Activated T-helper 1 cell treated with anti-CD3 and anti-CD28 coated beads, Interleukin-12 subunit alpha, Interleukin-12 subunit beta, Interleukin-2, Interleukin-4 antibody, amounts not matched to agents 30 ng/mL and 10 ng/mL and 1 ng/mL, durations not matched to agents 14 hours and 24 hours and 36 hours (primary cell): ENCODE measurements at regions not wholly inside any gene's neighbourhood (a gene's known extent, or its start where the extent isn't known, plus 50 kb on each side); places are given as distances from the start of the nearest gene placed in this dataset.
"Not testable (repeated sequence)": the region's sequence is repeated elsewhere in the genome, so short reads cannot be mapped to it uniquely, and the experiment has no call there.

Experiments used
- DNase-seq: peaks from one replicate; pipeline ENCODE4 v3.0.0; 2021; ENCODE audit warnings: low spot score
- H3K27ac Mint-ChIP-seq: one replicate; pipeline ENCODE4 v1.8.0; 2021; ENCODE audit warnings: mild to moderate bottlenecking, mixed read lengths
- H3K27me3 Mint-ChIP-seq: one replicate; pipeline ENCODE4 v1.8.0; 2022; ENCODE audit warnings: mild to moderate bottlenecking, moderate library complexity, mixed read lengths; ENCODE audit not compliant: insufficient read depth
- H3K36me3 Mint-ChIP-seq: one replicate; pipeline ENCODE4 v1.8.0; 2021; ENCODE audit warnings: low read depth, mixed read lengths
- H3K4me1 Mint-ChIP-seq: one replicate; pipeline ENCODE4 v1.8.0; 2021; ENCODE audit warnings: low read depth, mixed read lengths
- H3K4me3 Mint-ChIP-seq: one replicate; pipeline ENCODE4 v1.8.0; 2021; ENCODE audit warnings: mild to moderate bottlenecking, moderate library complexity, mixed read lengths
- H3K9me3 Mint-ChIP-seq: one replicate; pipeline ENCODE4 v1.8.0; 2021; ENCODE audit warnings: mixed read lengths
- intact Hi-C: fragments of 100-400 bp; cut with micrococcal nuclease; formaldehyde crosslinking; loops from one replicate; pipeline ENCODE4 v1.15.1; 2024

- H3K4me3 Mint-ChIP-seq, result no peak overlapping the region
- H3K9me3 Mint-ChIP-seq, result peaks cover 14% of the 10 kb centered on the region
- H3K36me3 Mint-ChIP-seq, result no peaks in the 10 kb centered on the region
- H3K4me1 Mint-ChIP-seq, result no peaks in the 10 kb centered on the region
- no peaks in the 10 kb centered on the region for H3K27me3 Mint-ChIP-seq
- DNase-seq, result no peak
- H3K27ac Mint-ChIP-seq, result no peak overlapping the region
- intact Hi-C loops, result no loop called here
Measured at GRCh38 chr5:8730194-8730593, 815.7 kb downstream of the SEMA5A start.

GRCh38 chr5:8731110-8731509, 814.8 kb downstream of the SEMA5A start:
- DNase-seq, intact Hi-C loops, H3K27me3 Mint-ChIP-seq, H3K36me3 Mint-ChIP-seq, H3K27ac Mint-ChIP-seq, H3K4me3 Mint-ChIP-seq, H3K4me1 Mint-ChIP-seq: not testable (repeated sequence)
- peaks cover 14% of the 10 kb centered on the region for H3K9me3 Mint-ChIP-seq

GRCh38 chr5:8740595-8740994, 805.3 kb downstream of the SEMA5A start:
- intact Hi-C loops, result no loop called here
- Mint-ChIP-seq H3K27ac (no peak overlapping the region), H3K9me3 (peaks cover 4% of the 10 kb centered on the region), H3K36me3 (no peaks in the 10 kb centered on the region), H3K27me3 (no peaks in the 10 kb centered on the region), H3K4me3 (no peak overlapping the region), H3K4me1 (no peaks in the 10 kb centered on the region)
- DNase-seq, result no peak

- peaks cover 16% of the 10 kb centered on the region for H3K9me3 Mint-ChIP-seq
- DNase-seq, result no peak
- H3K36me3 Mint-ChIP-seq, result no peaks in the 10 kb centered on the region
Measured at GRCh38 chr5:8749556-8749955, 796.3 kb downstream of the SEMA5A start.

GRCh38 chr5:8750100-8750499, 795.8 kb downstream of the SEMA5A start:
- no peak overlapping the region for H3K27ac Mint-ChIP-seq
- DNase-seq, result no peak
- H3K4me3 Mint-ChIP-seq, result no peak overlapping the region
- intact Hi-C loops, result no loop called here
- no peaks in the 10 kb centered on the region for H3K36me3 Mint-ChIP-seq
- peaks cover 16% of the 10 kb centered on the region for H3K9me3 Mint-ChIP-seq
- no peaks in the 10 kb centered on the region for H3K4me1 Mint-ChIP-seq
- no peaks in the 10 kb centered on the region for H3K27me3 Mint-ChIP-seq

More at GRCh38 chr5:8749556-8749955, 796.3 kb downstream of the SEMA5A start:
- no peak overlapping the region for H3K27ac Mint-ChIP-seq
- no peaks in the 10 kb centered on the region for H3K27me3 Mint-ChIP-seq
- no peaks in the 10 kb centered on the region for H3K4me1 Mint-ChIP-seq
- no peak overlapping the region for H3K4me3 Mint-ChIP-seq
- intact Hi-C loops, result no loop called here

GRCh38 chr5:8751971-8752370, 793.9 kb downstream of the SEMA5A start:
- Mint-ChIP-seq H3K27me3 (no peaks in the 10 kb centered on the region), H3K27ac (no peak overlapping the region), H3K4me1 (no peaks in the 10 kb centered on the region), H3K36me3 (no peaks in the 10 kb centered on the region), H3K4me3 (no peak overlapping the region), H3K9me3 (peaks cover 18% of the 10 kb centered on the region)
- intact Hi-C loops, result no loop called here
- no peak for DNase-seq

GRCh38 chr5:8752595-8752994, 793.3 kb downstream of the SEMA5A start:
- no peaks in the 10 kb centered on the region for H3K4me1 Mint-ChIP-seq
- H3K27ac Mint-ChIP-seq, result no peak overlapping the region
- peaks cover 15% of the 10 kb centered on the region for H3K9me3 Mint-ChIP-seq
- no peak for DNase-seq
- H3K4me3 Mint-ChIP-seq, result no peak overlapping the region
- no peaks in the 10 kb centered on the region for H3K27me3 Mint-ChIP-seq
- intact Hi-C loops, result no loop called here
- no peaks in the 10 kb centered on the region for H3K36me3 Mint-ChIP-seq

GRCh38 chr5:8756498-8757084, 789.3 kb downstream of the SEMA5A start:
- Mint-ChIP-seq H3K27me3 (no peaks in the 10 kb centered on the region), H3K4me1 (no peaks in the 10 kb centered on the region), H3K36me3 (no peaks in the 10 kb centered on the region), H3K9me3 (peaks cover 37% of the 10 kb centered on the region), H3K27ac (no peak overlapping the region), H3K4me3 (no peak overlapping the region)
- intact Hi-C loops, result no loop called here
- no peak for DNase-seq

GRCh38 chr5:8765886-8766285, 780.0 kb downstream of the SEMA5A start:
- no peak for DNase-seq
- peaks cover 7% of the 10 kb centered on the region for H3K9me3 Mint-ChIP-seq
- intact Hi-C loops, result no loop called here
- no peak overlapping the region for H3K4me3 Mint-ChIP-seq
- no peaks in the 10 kb centered on the region for H3K4me1 Mint-ChIP-seq
- H3K36me3 Mint-ChIP-seq, result no peaks in the 10 kb centered on the region
- no peaks in the 10 kb centered on the region for H3K27me3 Mint-ChIP-seq
- no peak overlapping the region for H3K27ac Mint-ChIP-seq

- intact Hi-C loops, result no loop called here
- Mint-ChIP-seq H3K27me3 (no peaks in the 10 kb centered on the region), H3K4me3 (no peak overlapping the region), H3K27ac (no peak overlapping the region), H3K4me1 (no peaks in the 10 kb centered on the region), H3K36me3 (no peaks in the 10 kb centered on the region), H3K9me3 (peaks cover 5% of the 10 kb centered on the region)
- DNase-seq, result no peak
Measured at GRCh38 chr5:8766448-8766847, 779.4 kb downstream of the SEMA5A start.

GRCh38 chr5:8767111-8767510, 778.8 kb downstream of the SEMA5A start:
- intact Hi-C loops, result no loop called here
- Mint-ChIP-seq H3K36me3 (no peaks in the 10 kb centered on the region), H3K9me3 (peaks cover 4% of the 10 kb centered on the region), H3K4me3 (no peak overlapping the region), H3K27me3 (no peaks in the 10 kb centered on the region), H3K4me1 (no peaks in the 10 kb centered on the region), H3K27ac (no peak overlapping the region)
- no peak for DNase-seq

GRCh38 chr5:8767746-8768145, 778.1 kb downstream of the SEMA5A start:
- DNase-seq, result no peak
- H3K36me3 Mint-ChIP-seq, result no peaks in the 10 kb centered on the region
- H3K27ac Mint-ChIP-seq, result no peak overlapping the region
- no peaks in the 10 kb centered on the region for H3K4me1 Mint-ChIP-seq
- no peaks in the 10 kb centered on the region for H3K27me3 Mint-ChIP-seq
- no peak overlapping the region for H3K4me3 Mint-ChIP-seq
- intact Hi-C loops, result no loop called here
- peaks cover 4% of the 10 kb centered on the region for H3K9me3 Mint-ChIP-seq

- no peaks in the 10 kb centered on the region for H3K4me1 Mint-ChIP-seq
- H3K9me3 Mint-ChIP-seq, result peaks cover 4% of the 10 kb centered on the region
- no peak for DNase-seq
- no peaks in the 10 kb centered on the region for H3K27me3 Mint-ChIP-seq
- H3K36me3 Mint-ChIP-seq, result no peaks in the 10 kb centered on the region
- intact Hi-C loops, result no loop called here
- no peak overlapping the region for H3K27ac Mint-ChIP-seq
- no peak overlapping the region for H3K4me3 Mint-ChIP-seq
Measured at GRCh38 chr5:8769631-8770030, 776.2 kb downstream of the SEMA5A start.

- DNase-seq, result no peak
- peaks cover 4% of the 10 kb centered on the region for H3K9me3 Mint-ChIP-seq
- no peak overlapping the region for H3K4me3 Mint-ChIP-seq
- H3K4me1 Mint-ChIP-seq, result no peaks in the 10 kb centered on the region
- no peaks in the 10 kb centered on the region for H3K36me3 Mint-ChIP-seq
- no peak overlapping the region for H3K27ac Mint-ChIP-seq
- no peaks in the 10 kb centered on the region for H3K27me3 Mint-ChIP-seq
- intact Hi-C loops, result no loop called here
Measured at GRCh38 chr5:8770431-8770830, 775.4 kb downstream of the SEMA5A start.
